Heart right ventricle (tissue), 16 donors: ENCODE measurements at regions not wholly inside any gene's neighbourhood (a gene's known extent, or its start where the extent isn't known, plus 50 kb on each side); places are given as distances from the start of the nearest gene placed in this dataset.

ENCODE experiments used
- ATAC-seq, 8 donors: fragments of 200-7000 bp; cut with Tn5 transposase; one replicate each; pipeline ENCODE4 v1.9.1; 2020; ENCODE audit warnings: mild to moderate bottlenecking in 8 of 8, moderate library complexity in 8 of 8, moderate number of reproducible peaks in 1 of 8
- DNase-seq, 2 donors: peaks; one replicate each; pipeline ENCODE4 v3.0.0-alpha.2; 2020
- H3K27ac ChIP-seq, 10 donors: fragments of 200-600 bp; sonication (generic) in 2 of 10; one replicate each; pipeline versions ENCODE4 v1.5.0 to v1.8.0; 2020 to 2022; ENCODE audit warnings: mild to moderate bottlenecking in 3 of 10
- H3K27me3 ChIP-seq, 7 donors: fragments of 200-600 bp; one replicate each; pipeline ENCODE4 v1.8.0; 2021 to 2022; ENCODE audit warnings: mild to moderate bottlenecking in 2 of 7
- H3K36me3 ChIP-seq, 9 donors: fragments of 200-600 bp; sonication (generic) in 1 of 9; one replicate each; pipeline versions ENCODE4 v1.5.0 to v1.8.0; 2020 to 2022; ENCODE audit warnings: mild to moderate bottlenecking in 2 of 9
- H3K4me1 ChIP-seq, 9 donors: fragments of 200-600 bp; sonication (generic) in 1 of 9; one replicate each; pipeline versions ENCODE4 v1.5.0 to v1.8.0; 2020 to 2022; ENCODE audit warnings: mild to moderate bottlenecking in 4 of 9
- H3K4me3 ChIP-seq, 10 donors: fragments of 200-600 bp; sonication (generic) in 2 of 10; one replicate each; pipeline versions ENCODE4 v1.5.0 to v1.8.0; 2020 to 2022; ENCODE audit warnings: mild to moderate bottlenecking in 7 of 10, moderate library complexity in 2 of 10
- H3K9me3 ChIP-seq, 11 donors: fragments of 200-600 bp in 10 of 11; sonication (generic) in 2 of 11; one replicate each; pipeline versions ENCODE4 v1.5.0 to v1.8.0; 2013 to 2022; ENCODE audit warnings: mild to moderate bottlenecking in 2 of 11, control low read depth in 1 of 11, moderate library complexity in 1 of 11
- CTCF ChIP-seq, 9 donors: fragments of 200-600 bp; sonication (generic) in 2 of 9; IDR thresholded peaks; one replicate each; pipeline versions ENCODE4 v1.5.0 to v1.8.0; 2021 to 2022; ENCODE audit warnings: antibody characterized with exemption in 9 of 9, mild to moderate bottlenecking in 5 of 9, moderate library complexity in 1 of 9
- WGBS, 2 donors: extraction: QIAGEN DNeasy Blood & Tissue Kit; methylation state at CpG; one replicate each; pipeline ENCODE4 v1.1.7; 2013; ENCODE audit warnings: inconsistent platforms in 1 of 2; 5-methylcytosine and 5-hydroxymethylcytosine counted together
- intact Hi-C, 10 donors: fragments of 100-400 bp; cut with DNase I; formaldehyde crosslinking; loops; one replicate each; pipeline versions ENCODE4 v1.11.1 to v1.14.2; 2022
- donor health status: Arrhythmogenic right ventricular cardiomyopathy.
- donor health status: ischemic (EF 13 %, LVEDD 7.1; RV severe dilation, severe dysfunction).
- donor health status: healthy with polysubstance abuse.
- donor health status: DM: no; HTN: yes; CAD: no.
- donor health status: DM: no; HTN: no; CAD: no.
- donor health status: ischemic (EF 25% LVEDD 6.9; RV normal size, moderate dysfunction).
- donor health status: ischemic (EF 25% LVEDD 5.7; RV mildly dilated, moderate dysfunction).
- donor health status: healthy.
- donor health status: DM: yes; HTN: yes; CAD: no.
- donor health status: Ischemic cardiomyopathy.
- donor health status: ischemic (EF 35%, LVEDD 5.7; RV mildly dilated, moderate dysfunction).
- donor health status: nonischemic (EF 11% LVEDD 7.7; RV severe dilation, severe dysfunction).
- donor health status: DM: yes; HTN: yes; CAD: no.
- donor health status: PGD.
- donor health status: ischemic (EF 29% LVEDD 5.4; RV normal size, mild dysfunction).
- donor health status: nonischemic (EF 23%, LVEDD 6.1; RV moderate dilation, normal function).

DNA sequence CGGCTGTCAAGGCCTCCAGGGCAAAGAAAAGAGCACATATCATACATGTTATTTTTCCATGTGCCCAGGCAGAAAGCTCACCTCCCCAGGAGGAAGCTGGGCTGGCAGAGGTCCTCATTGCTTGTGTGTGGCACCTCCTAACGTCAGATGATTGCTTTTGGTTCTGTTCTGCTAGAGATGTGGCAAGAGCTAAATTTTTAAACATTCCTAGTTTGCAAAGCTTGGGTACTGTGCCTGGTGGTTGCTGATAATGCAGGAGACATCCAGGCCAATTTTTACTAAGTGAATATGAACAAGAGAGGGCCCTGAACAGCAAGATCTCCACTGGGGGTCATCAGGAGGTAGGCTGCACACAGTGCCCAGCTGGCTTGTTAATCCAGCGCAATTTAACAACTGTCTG is 93.9 kb downstream of the TBX19 start:
- TF ChIP-seq CTCF (IDR thresholded peaks at IDR 0.05): no peak
- WGBS, 2 donors: 83 to 90% methylated on average over 3 of the region's 3 CpGs

GRCh38 chr1:168373869-168374268 is 93.2 kb downstream of the TBX19 start:
- no peak for DNase-seq
- peak in 1 of 8 donors; percentile 41 for ATAC-seq
- no peaks in the 10 kb centered on the region for H3K9me3 ChIP-seq
- H3K27ac ChIP-seq: no peak overlapping the region
- TF ChIP-seq CTCF (IDR thresholded peaks at IDR 0.05): no peak
- intact Hi-C loops: no loop called here
- H3K27me3 ChIP-seq: no peaks in the 10 kb centered on the region
- H3K4me3 ChIP-seq: no peak overlapping the region
- WGBS, 2 donors: 73 to 74% methylated on average over 5 of the region's 5 CpGs
- no peaks in the 10 kb centered on the region for H3K36me3 ChIP-seq
- H3K4me1 ChIP-seq: peaks cover 0 to 24% (median 7%) of the 10 kb centered on the region in 9 donors

More for the DNA sequence above, 93.9 kb downstream of the TBX19 start:
- ATAC-seq (no peak), DNase-seq (no peak)
- Histone ChIP-seq H3K27ac (no peak overlapping the region), H3K27me3 (no peaks in the 10 kb centered on the region), H3K4me3 (no peak overlapping the region), H3K36me3 (no peaks in the 10 kb centered on the region), H3K9me3 (no peaks in the 10 kb centered on the region), H3K4me1 (peaks cover 0 to 24% (median 7%) of the 10 kb centered on the region in 9 donors)
- intact Hi-C loops: no loop called here

DNA sequence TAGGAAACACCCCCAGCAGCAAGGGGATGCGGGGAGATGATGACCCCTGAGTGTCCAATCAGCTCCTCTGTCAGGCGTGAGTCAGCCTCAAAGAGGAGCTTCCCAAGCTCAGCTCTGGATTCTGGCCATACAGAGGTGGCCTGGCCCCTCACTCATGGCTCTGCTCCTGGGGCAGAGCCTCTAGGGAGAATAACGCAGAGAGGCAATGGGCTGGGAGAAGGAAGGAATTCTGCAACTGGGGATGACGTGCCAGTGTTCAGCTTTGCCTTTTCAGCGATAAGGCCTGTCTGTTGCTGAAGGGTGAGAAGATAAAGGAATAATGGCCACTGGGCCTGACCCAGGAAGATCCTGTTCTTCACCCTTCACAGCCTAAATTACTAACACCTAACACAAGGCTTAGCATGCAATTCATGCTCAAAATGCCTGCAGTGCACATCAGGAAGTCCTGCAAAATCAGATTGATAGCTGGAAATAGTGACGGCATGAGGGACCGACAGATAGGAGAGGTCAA is 92.2 kb downstream of the TBX19 start:
- DNase-seq (no peak), ATAC-seq (peak in 6 of 8 donors; percentile 9 to 56 (median 19))
- no peak for TF ChIP-seq CTCF (IDR thresholded peaks at IDR 0.05)
- intact Hi-C loops: no loop called here
- WGBS, 2 donors: 32 to 38% methylated on average over 7 of the region's 7 CpGs
- Histone ChIP-seq H3K27me3 (no peaks in the 10 kb centered on the region), H3K4me3 (no peak overlapping the region), H3K27ac (peak overlapping the region in 3 of 10 donors; percentile 3 to 53 (median 8)), H3K4me1 (peaks cover 0 to 24% (median 7%) of the 10 kb centered on the region in 9 donors), H3K9me3 (no peaks in the 10 kb centered on the region), H3K36me3 (no peaks in the 10 kb centered on the region)

GRCh38 chr1:168372307-168372706 is 91.6 kb downstream of the TBX19 start:
- ATAC-seq: peak in 1 of 8 donors; percentile 25
- TF ChIP-seq CTCF (IDR thresholded peaks at IDR 0.05): no peak
- DNase-seq: no peak
- Histone ChIP-seq H3K36me3 (no peaks in the 10 kb centered on the region), H3K27me3 (no peaks in the 10 kb centered on the region), H3K4me3 (no peak overlapping the region), H3K9me3 (no peaks in the 10 kb centered on the region), H3K4me1 (peaks cover 0 to 24% (median 7%) of the 10 kb centered on the region in 9 donors), H3K27ac (peak overlapping the region in 5 of 10 donors; percentile 3 to 53 (median 8))
- WGBS, 2 donors: 35 to 43% methylated on average over 4 of the region's 4 CpGs
- intact Hi-C loops: no loop called here
